Common myeloid progenitor, CD34-positive (primary cell): ENCODE measurements at regions not wholly inside any gene's neighbourhood (a gene's known extent, or its start where the extent isn't known, plus 50 kb on each side); places are given as distances from the start of the nearest gene placed in this dataset.

Source experiments
- CTCF ChIA-PET: fragments of 350-600 bp; sonication (Branson Sonifier 250); formaldehyde crosslinking; loops from one replicate; lab custom pipeline; 2021; ENCODE audit warnings: antibody characterized with exemption; lab: Charles Lee
- POLR2A ChIA-PET: fragments of 350-600 bp; sonication (Branson Sonifier 250); formaldehyde crosslinking; loops from one replicate; lab custom pipeline; 2021; ENCODE audit warnings: antibody characterized with exemption; lab: Charles Lee
- DNase-seq, 3 donors: peaks; one replicate each; pipeline versions ENCODE4 v3.0.0 to v3.0.0-alpha.2; 2013
- H3K27ac ChIP-seq, 2 experiments: 1 replicate in 1 of 2; 2 replicates in 1 of 2; pipeline ENCODE4 v1.7.0; 2013; ENCODE audit warnings: inconsistent platforms in 2 of 2, low read length in 2 of 2, mild to moderate bottlenecking in 2 of 2, low read depth in 1 of 2, moderate library complexity in 1 of 2; ENCODE audit not compliant: severe bottlenecking in 2 of 2, insufficient read depth in 1 of 2, poor library complexity in 1 of 2
- H3K27me3 ChIP-seq, 5 experiments: replicated peaks in 2 of 5; 1 replicate in 3 of 5; 2 replicates in 2 of 5; pipeline versions ENCODE4 v1.6.1 to v1.7.0; 2013; ENCODE audit warnings: low read length in 4 of 5, mild to moderate bottlenecking in 2 of 5, moderate library complexity in 2 of 5, inconsistent platforms in 1 of 5; ENCODE audit not compliant: insufficient read depth in 5 of 5, control insufficient read depth in 4 of 5
- H3K36me3 ChIP-seq, 4 experiments: 1 replicate in 2 of 4; 2 replicates in 2 of 4; pipeline versions ENCODE4 v1.6.1 to v1.7.0; 2013; ENCODE audit warnings: low read length in 3 of 4, control low read depth in 1 of 4, mild to moderate bottlenecking in 1 of 4; ENCODE audit not compliant: control insufficient read depth in 4 of 4, insufficient read depth in 4 of 4
- H3K4me1 ChIP-seq, 4 experiments: 1 replicate in 3 of 4; 2 replicates in 1 of 4; pipeline versions ENCODE4 v1.6.1 to v1.7.1; 2013; ENCODE audit warnings: low read length in 3 of 4, mild to moderate bottlenecking in 3 of 4, control low read depth in 1 of 4, inconsistent platforms in 1 of 4, moderate library complexity in 1 of 4; ENCODE audit not compliant: control insufficient read depth in 4 of 4, insufficient read depth in 4 of 4; ENCODE audit errors: control extremely low read depth in 1 of 4
- H3K4me3 ChIP-seq, 7 experiments: 1 replicate in 4 of 7; 2 replicates in 3 of 7; pipeline versions ENCODE4 v1.5.1 to v1.7.0; 2013; ENCODE audit warnings: mild to moderate bottlenecking in 7 of 7, low read length in 6 of 7, moderate library complexity in 6 of 7, inconsistent platforms in 2 of 7, low read depth in 2 of 7, control low read depth in 1 of 7; ENCODE audit not compliant: insufficient read depth in 4 of 7, control insufficient read depth in 1 of 7; ENCODE audit errors: extremely low read depth in 1 of 7
- H3K9me3 ChIP-seq, 5 experiments: 1 replicate in 4 of 5; 2 replicates in 1 of 5; pipeline versions ENCODE4 v1.6.1 to v1.7.1; 2013; ENCODE audit warnings: low read length in 4 of 5, mild to moderate bottlenecking in 2 of 5, inconsistent platforms in 1 of 5, low read depth in 1 of 5, moderate library complexity in 1 of 5; ENCODE audit not compliant: control insufficient read depth in 4 of 5, insufficient read depth in 2 of 5; ENCODE audit errors: control extremely low read depth in 1 of 5
- WGBS: methylation state at CpG from one replicate; pipeline ENCODE4 v1.1.5; 2013; ENCODE audit not compliant: insufficient coverage; 5-methylcytosine and 5-hydroxymethylcytosine counted together

- Histone ChIP-seq H3K9me3 (no peaks in the 10 kb centered on the region), H3K4me3 (no peak overlapping the region), H3K27me3 (no peaks in the 10 kb centered on the region), H3K27ac (no peak overlapping the region), H3K36me3 (no peaks in the 10 kb centered on the region), H3K4me1 (no peaks in the 10 kb centered on the region)
- WGBS, result 73% methylated on average over 6 of the region's 9 CpGs
- CTCF ChIA-PET, result no interaction called here
- POLR2A ChIA-PET, result no interaction called here
- peak in 2 of 3 donors; percentile 36 to 63 for DNase-seq
Observed at GRCh38 chr2:121890041-121890440, 134.6 kb downstream of the TSN start.

- Histone ChIP-seq H3K27me3 (no peaks in the 10 kb centered on the region), H3K36me3 (no peaks in the 10 kb centered on the region), H3K27ac (no peak overlapping the region), H3K9me3 (no peaks in the 10 kb centered on the region), H3K4me3 (no peak overlapping the region), H3K4me1 (no peaks in the 10 kb centered on the region)
- DNase-seq, result no peak
- POLR2A ChIA-PET, result interaction anchor here (0.6 kb wide), 1 partner anchor 1725 kb away, joined by 3 read pairs; no protein-coding TSS in a partner anchor
- CTCF ChIA-PET, result interaction anchor here (1.5 kb wide), 1 partner anchor 10 kb away, joined by 4 read pairs; no protein-coding TSS in a partner anchor
- WGBS, result 94% methylated on average over 12 of the region's 14 CpGs
Observed at GRCh38 chr2:121895723-121896571, 140.5 kb downstream of the TSN start.

GRCh38 chr2:121897335-121897970 lies 142.0 kb downstream of the TSN start:
- Histone ChIP-seq H3K4me1 (no peaks in the 10 kb centered on the region), H3K4me3 (no peak overlapping the region), H3K27me3 (no peaks in the 10 kb centered on the region), H3K27ac (no peak overlapping the region), H3K9me3 (no peaks in the 10 kb centered on the region), H3K36me3 (no peaks in the 10 kb centered on the region)
- WGBS, result 97% methylated on average over 4 of the region's 5 CpGs
- ChIA-PET CTCF (interaction anchor here (0.9 to 1.7 kb wide), 3 partner anchors 11 to 64 kb away, joined by 3 to 6 read pairs (median 3); no protein-coding TSS in a partner anchor), POLR2A (interaction anchor here (0.7 kb wide), 1 partner anchor 24 kb away, joined by 3 read pairs; no protein-coding TSS in a partner anchor)
- DNase-seq, result peak; percentile 29 to 57 (median 54)

GRCh38 chr2:121898483-121898882 lies 143.0 kb downstream of the TSN start:
- Histone ChIP-seq H3K4me3 (no peak overlapping the region), H3K27me3 (peaks cover 0 to 2% (median 0%) of the 10 kb centered on the region in 5 experiments), H3K9me3 (no peaks in the 10 kb centered on the region), H3K27ac (no peak overlapping the region), H3K4me1 (no peaks in the 10 kb centered on the region), H3K36me3 (no peaks in the 10 kb centered on the region)
- CTCF ChIA-PET, result interaction anchor here (0.7 kb wide), 1 partner anchor 9 kb away, joined by 3 read pairs; no protein-coding TSS in a partner anchor
- WGBS, result 100% methylated on average over 2 of the region's 4 CpGs
- POLR2A ChIA-PET, result no interaction called here
- DNase-seq, result peak in 2 of 3 donors; percentile 37 to 59

- Histone ChIP-seq H3K27me3 (peaks cover 0 to 2% (median 0%) of the 10 kb centered on the region in 5 experiments), H3K27ac (no peak overlapping the region), H3K4me1 (no peaks in the 10 kb centered on the region), H3K9me3 (no peaks in the 10 kb centered on the region), H3K4me3 (no peak overlapping the region), H3K36me3 (no peaks in the 10 kb centered on the region)
- DNase-seq, result no peak
- CTCF ChIA-PET, result no interaction called here
- POLR2A ChIA-PET, result no interaction called here
- 94% methylated on average over 8 of the region's 8 CpGs for WGBS
Observed at GRCh38 chr2:121900391-121900790, 144.9 kb downstream of the TSN start.

GRCh38 chr2:121902171-121902591 lies 146.7 kb downstream of the TSN start:
- DNase-seq, result peak; percentile 10 to 22 (median 17)
- ChIA-PET POLR2A (no interaction called here), CTCF (no interaction called here)
- peaks cover 0 to 2% (median 0%) of the 10 kb centered on the region in 5 experiments for H3K27me3 ChIP-seq
- H3K36me3 ChIP-seq, result no peaks in the 10 kb centered on the region
- peak overlapping the region in 1 of 7 experiments; percentile 1 for H3K4me3 ChIP-seq
- no peak overlapping the region for H3K27ac ChIP-seq
- 78% methylated on average over 18 of the region's 18 CpGs for WGBS
- H3K4me1 ChIP-seq, result no peaks in the 10 kb centered on the region
- H3K9me3 ChIP-seq, result peaks cover 0 to 2% (median 0%) of the 10 kb centered on the region in 5 experiments
